LHCN-M2 (cell line): ENCODE measurements at regions not wholly inside any gene's neighbourhood (a gene's known extent, or its start where the extent isn't known, plus 50 kb on each side); places are given as distances from the start of the nearest gene placed in this dataset.

Experiments used
- DNase-seq: peaks from one replicate; pipeline ENCODE4 v3.0.0-alpha.2; 2012; ENCODE audit warnings: low read depth

GRCh38 chr3:109803274-109803673 is 465.9 kb upstream of the DPPA4 start:
- no peak for DNase-seq

DNA sequence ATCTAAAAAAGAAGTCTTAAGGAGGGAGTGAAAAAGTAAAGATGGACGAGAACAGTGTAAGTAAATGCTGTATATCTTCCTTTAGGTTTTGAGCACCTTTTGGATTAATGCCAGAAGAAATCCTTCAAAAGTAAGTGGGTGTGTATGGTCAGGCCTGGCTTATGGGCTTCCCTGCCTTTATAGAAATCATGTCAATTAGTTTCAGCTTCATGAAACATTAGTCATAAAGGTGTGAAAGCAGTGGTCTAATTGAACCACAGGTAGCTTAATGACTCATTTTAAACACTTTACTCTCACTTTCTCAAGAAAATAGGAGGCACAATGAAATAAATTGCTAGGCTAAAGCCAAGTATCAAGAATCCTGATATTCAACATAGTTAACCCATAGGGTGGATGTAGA is 467.4 kb upstream of the DPPA4 start:
- no peak for DNase-seq

DNA sequence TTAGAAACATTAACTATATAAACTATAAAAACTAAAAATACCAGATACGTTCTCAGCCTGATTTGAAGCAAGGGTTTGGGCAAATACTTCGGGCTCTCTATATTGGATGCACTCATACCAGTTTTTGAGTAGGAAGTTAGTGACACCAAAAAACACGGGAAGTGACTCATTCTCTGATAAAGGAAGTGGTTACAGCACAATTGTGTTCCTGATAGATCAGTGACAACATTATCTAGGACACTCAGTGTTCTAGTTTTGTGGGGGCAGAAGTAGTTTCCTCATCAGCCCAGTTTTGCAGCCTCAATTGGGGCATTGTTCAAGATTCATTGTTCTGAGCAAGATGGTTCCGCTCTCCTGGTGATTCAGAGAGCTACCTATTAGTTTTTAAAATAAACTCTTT is 469.6 kb upstream of the DPPA4 start:
- peak; percentile 66 for DNase-seq

GRCh38 chr3:109809513-109809912 is 472.2 kb upstream of the DPPA4 start:
- DNase-seq: no peak

DNA sequence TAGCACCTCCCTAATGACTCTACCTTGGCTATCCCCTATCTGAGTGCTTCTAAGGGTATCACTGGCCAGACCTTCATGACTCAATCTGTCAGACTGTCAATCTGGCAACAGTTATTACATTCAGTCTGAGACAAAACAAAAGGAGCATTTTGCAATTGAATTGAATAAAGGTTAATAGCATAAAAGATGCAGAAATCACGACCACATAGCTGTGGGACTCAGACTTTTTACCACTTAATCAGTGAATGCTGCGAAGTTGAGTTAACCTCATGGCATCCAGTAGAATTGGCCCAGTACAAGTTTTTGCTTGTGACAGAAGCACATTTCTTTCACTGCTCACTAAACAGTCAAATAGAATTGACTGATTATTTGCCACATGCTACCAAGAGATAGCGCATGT is 480.7 kb upstream of the DPPA4 start:
- no peak for DNase-seq

DNA sequence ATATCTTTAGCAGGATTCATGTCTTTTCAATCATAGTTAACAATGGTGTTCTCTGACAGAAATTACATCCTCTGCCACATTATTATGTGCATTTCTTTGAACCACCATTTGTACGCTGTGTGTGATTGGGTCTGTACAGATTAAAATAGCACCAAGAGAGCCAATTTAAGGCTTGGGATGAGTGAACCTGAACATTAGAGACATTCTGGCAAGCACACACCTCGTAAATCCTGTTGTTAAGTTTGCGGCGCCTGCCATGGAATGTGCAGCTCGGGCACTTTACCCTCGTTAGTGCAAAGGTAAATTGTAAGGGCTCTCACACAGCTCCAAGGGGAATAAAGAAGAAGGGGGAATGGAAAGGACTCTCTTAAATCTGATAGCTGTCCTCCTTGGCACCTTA is 482.4 kb upstream of the DPPA4 start:
- DNase-seq: no peak

GRCh38 chr3:109825971-109826810 is 488.8 kb upstream of the DPPA4 start:
- no peak for DNase-seq

GRCh38 chr3:109831403-109831802 is 494.1 kb upstream of the DPPA4 start:
- DNase-seq: no peak

- DNase-seq: no peak
Measured at GRCh38 chr3:109835958-109836357, 498.6 kb upstream of the DPPA4 start.

DNA sequence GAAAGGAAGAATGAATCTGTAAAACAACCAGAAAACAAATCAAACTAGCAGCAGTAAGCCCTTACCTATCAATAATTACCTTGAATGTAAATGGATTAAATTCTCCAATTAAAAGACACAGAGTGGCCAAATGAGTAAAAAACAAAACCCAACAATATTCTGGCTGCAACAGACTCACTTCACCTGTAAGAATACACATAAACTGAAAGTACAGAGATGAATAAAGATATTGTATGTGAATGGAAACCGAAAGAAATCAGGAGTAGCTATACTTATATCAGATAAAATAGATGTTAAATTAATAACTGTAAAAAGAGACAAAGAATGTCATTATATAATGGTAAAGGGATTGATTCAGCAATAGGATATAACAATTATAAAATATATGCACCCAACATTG is 514.5 kb upstream of the DPPA4 start:
- no peak for DNase-seq

GRCh38 chr3:109852283-109852682 is 514.9 kb upstream of the DPPA4 start:
- no peak for DNase-seq

GRCh38 chr3:109853077-109853731 is 515.9 kb upstream of the DPPA4 start:
- no peak for DNase-seq

DNA sequence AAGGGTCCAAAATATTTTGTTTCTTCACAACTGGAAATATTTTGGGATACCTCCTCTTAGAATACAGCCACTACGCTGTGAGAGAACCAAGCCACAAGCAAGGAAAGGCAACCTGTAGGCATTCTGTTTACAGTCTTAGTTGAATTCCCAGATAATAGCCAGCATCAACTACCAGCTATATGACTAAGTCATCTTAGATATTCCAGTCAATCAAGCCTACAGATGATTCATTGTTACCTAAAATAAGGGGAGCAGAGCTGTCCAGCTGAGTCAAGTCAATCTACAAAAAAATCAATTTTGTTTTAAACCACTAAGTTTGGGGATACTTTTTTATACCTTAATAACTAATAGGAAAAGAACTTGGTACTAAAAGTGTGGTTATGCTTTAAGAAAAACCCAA is 526.4 kb upstream of the DPPA4 start:
- no peak for DNase-seq

GRCh38 chr3:109864452-109864851 is 527.1 kb upstream of the DPPA4 start:
- DNase-seq: no peak

DNA sequence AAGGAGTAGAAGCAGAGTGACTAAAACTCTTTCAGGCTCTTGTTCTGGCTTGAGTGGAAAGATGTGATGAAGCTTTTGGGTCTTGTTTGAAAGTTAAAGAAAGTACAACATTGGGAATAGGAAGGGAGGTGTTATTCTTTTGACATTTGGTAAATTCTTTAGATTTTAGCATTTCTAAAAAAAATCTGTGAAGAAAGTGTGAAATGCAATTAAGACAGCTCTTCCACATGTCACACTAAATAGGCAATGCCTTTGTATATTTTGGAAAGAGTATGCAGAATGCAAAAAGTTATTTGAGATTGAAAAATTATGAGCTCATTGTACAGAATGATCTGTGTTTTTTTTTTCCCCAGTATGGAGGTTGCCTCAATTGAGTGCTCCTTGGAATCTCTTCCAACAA is 532.2 kb upstream of the DPPA4 start:
- no peak for DNase-seq

DNA sequence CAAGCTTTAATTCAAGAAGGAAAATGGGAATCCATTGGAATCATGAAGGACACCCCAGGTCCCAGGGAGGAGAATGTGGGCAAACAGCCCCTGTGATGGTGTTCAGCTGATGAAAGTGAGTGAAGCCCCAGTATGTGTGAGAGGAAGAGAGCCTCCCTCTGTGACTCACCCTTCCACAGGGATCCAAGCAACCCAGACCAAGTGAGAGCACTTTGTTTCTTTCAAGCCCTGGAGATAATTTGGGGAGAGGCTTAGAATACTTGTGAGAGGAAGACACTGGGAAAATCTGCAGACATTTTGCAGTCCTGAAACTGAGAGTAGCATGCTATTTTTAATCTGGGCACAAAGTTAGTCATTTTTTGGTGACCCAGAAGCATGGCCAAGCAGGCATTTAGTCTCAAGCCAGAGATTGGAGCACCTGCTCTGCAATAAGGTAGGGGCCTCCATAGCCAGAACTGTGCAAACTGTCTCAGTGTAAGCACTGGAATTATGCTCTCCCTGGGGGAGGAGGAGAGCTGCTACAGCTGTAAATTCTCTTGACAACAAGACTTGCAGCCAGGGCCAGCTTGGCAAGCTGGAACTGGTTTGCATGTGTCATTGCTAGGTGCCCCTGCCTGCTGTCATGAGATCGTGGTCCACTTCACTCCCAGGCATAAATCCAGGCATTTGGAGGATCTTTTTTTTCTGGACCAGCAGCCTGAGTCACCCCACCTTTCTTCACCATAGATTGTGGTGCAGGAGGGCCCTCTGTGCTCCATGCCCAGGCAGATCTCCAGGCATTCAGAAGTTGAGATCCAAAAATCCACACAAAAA is 537.8 kb upstream of the DPPA4 start:
- DNase-seq: peak; percentile 7

- peak; percentile 5 for DNase-seq
Measured at GRCh38 chr3:109877616-109878015, 540.3 kb upstream of the DPPA4 start.

DNA sequence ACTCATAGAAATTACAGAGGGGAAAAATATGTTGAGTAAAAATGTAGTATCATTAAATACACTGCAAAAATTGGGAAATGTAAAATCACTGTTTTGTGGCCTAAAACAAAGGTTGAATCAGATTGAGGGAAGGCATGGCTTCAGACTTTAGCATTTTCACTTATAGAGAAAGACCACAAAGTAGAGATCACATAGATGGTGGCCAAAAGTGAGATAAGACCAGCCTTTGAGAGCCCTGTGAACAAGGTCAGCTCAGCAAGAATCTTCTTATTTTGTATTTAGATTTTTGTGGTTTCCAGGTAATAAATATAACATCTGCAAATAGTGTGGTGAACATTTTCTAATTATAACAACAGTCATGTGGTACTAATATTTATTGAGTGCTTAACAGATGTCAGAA is 544.8 kb upstream of the DPPA4 start:
- DNase-seq: no peak

DNA sequence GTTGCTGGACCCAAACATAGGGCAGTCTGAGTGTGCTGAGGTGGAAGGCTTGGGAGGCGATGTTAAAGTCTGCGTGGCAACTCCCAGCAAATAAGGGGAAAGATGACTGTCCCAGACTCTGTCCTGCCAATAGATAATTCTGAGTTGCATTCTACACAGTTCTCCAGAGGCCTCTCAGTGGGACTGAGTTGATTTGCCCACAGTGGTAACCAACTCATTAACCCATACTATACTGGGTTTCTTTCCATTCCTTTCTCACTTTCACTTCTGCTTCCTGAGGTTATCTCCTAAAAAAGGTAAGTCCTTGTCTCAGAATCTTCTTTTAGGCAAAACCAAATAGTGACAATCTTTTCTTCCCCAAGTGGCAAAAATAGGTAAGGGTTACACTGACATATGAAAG is 549.9 kb upstream of the DPPA4 start:
- DNase-seq: no peak

- no peak for DNase-seq
Measured at GRCh38 chr3:109888026-109888425, 550.7 kb upstream of the DPPA4 start.

- no peak for DNase-seq
Measured at GRCh38 chr3:109897734-109898133, 560.4 kb upstream of the DPPA4 start.

DNA sequence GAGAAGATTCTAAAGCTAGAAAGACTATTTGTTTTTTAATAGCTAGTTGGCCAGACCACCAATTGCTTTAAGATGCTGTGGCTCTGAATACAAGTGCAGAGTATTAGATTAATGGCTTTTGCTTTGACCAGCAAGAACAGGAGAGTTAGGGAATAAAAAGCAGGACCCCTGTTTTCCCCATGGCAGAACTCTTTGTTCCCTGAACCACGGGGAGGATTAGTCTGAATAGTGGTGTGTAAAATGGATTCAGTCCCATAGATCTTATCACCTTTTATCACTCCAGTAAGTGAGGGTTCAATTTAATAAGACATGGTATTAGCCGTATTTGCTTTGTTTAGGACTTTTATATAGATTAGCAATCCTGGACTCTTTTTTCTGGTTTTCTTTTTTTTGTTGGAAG is 562.6 kb upstream of the DPPA4 start:
- DNase-seq: no peak

DNA sequence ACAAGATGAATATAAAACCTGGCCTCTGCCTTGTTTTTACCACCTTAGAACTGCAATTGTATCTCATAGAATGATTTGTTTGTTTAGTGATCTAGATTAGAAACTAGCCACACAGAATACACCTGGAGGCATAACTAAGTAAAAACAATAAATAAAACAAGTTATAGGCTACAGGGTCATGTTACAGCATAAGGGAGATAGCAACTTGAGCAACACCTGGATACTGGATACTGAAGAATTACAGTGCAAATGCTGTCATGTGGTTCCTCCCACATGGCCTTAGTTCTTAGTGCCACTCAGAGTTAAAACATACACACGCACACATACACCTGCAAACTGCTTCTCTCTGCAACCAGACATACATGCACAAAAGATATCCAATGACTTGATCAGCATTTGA is 563.4 kb upstream of the DPPA4 start:
- no peak for DNase-seq
